Keratinocyte (primary cell): ENCODE measurements at regions not wholly inside any gene's neighbourhood (a gene's known extent, or its start where the extent isn't known, plus 50 kb on each side); places are given as distances from the start of the nearest gene placed in this dataset.

ENCODE experiments used
- DNase-seq: peaks from one replicate; pipeline ENCODE4 v3.0.0-alpha.2; 2011; ENCODE audit warnings: low read depth, missing footprints, low spot score
- FAIRE-seq: peaks from 2 replicates; lab custom pipeline; 2011; peaks lifted over from hg19 to GRCh38; lab: Jason Lieb, UNC
- H2AFZ ChIP-seq: 2 replicates; pipeline ENCODE4 v1.6.0; 2012; ENCODE audit warnings: low read length, control low read depth, inconsistent platforms; ENCODE audit not compliant: control insufficient read depth
- H3K27ac ChIP-seq: 2 replicates; pipeline ENCODE4 v1.5.1; 2011; ENCODE audit warnings: low read length; ENCODE audit not compliant: control insufficient read depth, insufficient read depth
- H3K27me3 ChIP-seq: 3 replicates; pipeline ENCODE4 v1.6.0; 2011; ENCODE audit warnings: low read length; ENCODE audit not compliant: control insufficient read depth, insufficient read depth; ENCODE audit errors: extremely low read depth
- H3K36me3 ChIP-seq, 2 experiments: 2 replicates in 1 of 2; 3 replicates in 1 of 2; pipeline ENCODE4 v1.5.1; 2011; ENCODE audit warnings: low read length in 2 of 2, mild to moderate bottlenecking in 1 of 2; ENCODE audit not compliant: control insufficient read depth in 2 of 2, insufficient read depth in 2 of 2; ENCODE audit errors: extremely low read depth in 1 of 2
- H3K4me1 ChIP-seq: 3 replicates; pipeline ENCODE4 v1.5.1; 2011; ENCODE audit warnings: low read length; ENCODE audit not compliant: control insufficient read depth, insufficient read depth; ENCODE audit errors: extremely low read depth
- H3K4me2 ChIP-seq: 3 replicates; pipeline ENCODE4 v1.6.0; 2011; ENCODE audit warnings: low read depth, low read length; ENCODE audit not compliant: control insufficient read depth, insufficient read depth; ENCODE audit errors: extremely low read depth
- H3K4me3 ChIP-seq, 3 experiments: fragments of 200-600 bp in 1 of 3; sonication (generic) in 1 of 3; 2 replicates in 2 of 3; 3 replicates in 1 of 3; pipeline ENCODE4 v1.5.1; 2011 to 2016; ENCODE audit warnings: low read length in 3 of 3, mild to moderate bottlenecking in 3 of 3, control low read depth in 2 of 3, inconsistent platforms in 1 of 3, low read depth in 1 of 3, mixed read lengths in 1 of 3, mixed run types in 1 of 3, moderate library complexity in 1 of 3; ENCODE audit not compliant: control insufficient read depth in 2 of 3, insufficient read depth in 2 of 3; ENCODE audit errors: extremely low read depth in 1 of 3
- H3K79me2 ChIP-seq: 2 replicates; pipeline ENCODE4 v1.6.0; 2012; ENCODE audit warnings: low read length; ENCODE audit not compliant: control insufficient read depth, insufficient read depth
- H3K9ac ChIP-seq: 3 replicates; pipeline ENCODE4 v1.6.0; 2011; ENCODE audit warnings: low read length; ENCODE audit not compliant: control insufficient read depth, insufficient read depth; ENCODE audit errors: extremely low read depth
- H3K9me1 ChIP-seq: 3 replicates; pipeline ENCODE4 v1.6.0; 2011; ENCODE audit warnings: low read length; ENCODE audit not compliant: control insufficient read depth, insufficient read depth; ENCODE audit errors: extremely low read depth
- H3K9me3 ChIP-seq: 2 replicates; pipeline ENCODE4 v1.5.1; 2012; ENCODE audit warnings: low read depth, low read length; ENCODE audit not compliant: control insufficient read depth
- H4K20me1 ChIP-seq: 3 replicates; pipeline ENCODE4 v1.6.0; 2011; ENCODE audit warnings: low read length; ENCODE audit not compliant: control insufficient read depth, insufficient read depth; ENCODE audit errors: extremely low read depth
- EZH2 ChIP-seq: IDR thresholded peaks from one replicate; pipeline ENCODE4 v1.6.1; 2012; ENCODE audit warnings: inconsistent platforms, mild to moderate bottlenecking, low read length, moderate library complexity
- dilution Hi-C: fragments of 300-500 bp; cut with MboI; formaldehyde crosslinking; loops from one replicate; pipeline ENCODE4 v1.7.0; 2020; ENCODE audit warnings: low sequenced_read_pairs; ENCODE audit not compliant: extremely low pct_ligation_motif_present
- TF ChIP-seq, protein P1 (sequence below), 3 experiments: IDR thresholded peaks in 1 of 3; conservative IDR thresholded peaks in 1 of 3; optimal IDR thresholded peaks in 1 of 3; 2 replicates in 2 of 3; 3 replicates in 1 of 3; pipeline versions ENCODE3 to v1.5.1; 2011; ENCODE audit warnings: low read length in 3 of 3, mild to moderate bottlenecking in 3 of 3, moderate library complexity in 2 of 3, control low read depth in 1 of 3, inconsistent platforms in 1 of 3; ENCODE audit not compliant: insufficient read depth in 2 of 3; ENCODE audit errors: extremely low read depth in 1 of 3

DNA sequence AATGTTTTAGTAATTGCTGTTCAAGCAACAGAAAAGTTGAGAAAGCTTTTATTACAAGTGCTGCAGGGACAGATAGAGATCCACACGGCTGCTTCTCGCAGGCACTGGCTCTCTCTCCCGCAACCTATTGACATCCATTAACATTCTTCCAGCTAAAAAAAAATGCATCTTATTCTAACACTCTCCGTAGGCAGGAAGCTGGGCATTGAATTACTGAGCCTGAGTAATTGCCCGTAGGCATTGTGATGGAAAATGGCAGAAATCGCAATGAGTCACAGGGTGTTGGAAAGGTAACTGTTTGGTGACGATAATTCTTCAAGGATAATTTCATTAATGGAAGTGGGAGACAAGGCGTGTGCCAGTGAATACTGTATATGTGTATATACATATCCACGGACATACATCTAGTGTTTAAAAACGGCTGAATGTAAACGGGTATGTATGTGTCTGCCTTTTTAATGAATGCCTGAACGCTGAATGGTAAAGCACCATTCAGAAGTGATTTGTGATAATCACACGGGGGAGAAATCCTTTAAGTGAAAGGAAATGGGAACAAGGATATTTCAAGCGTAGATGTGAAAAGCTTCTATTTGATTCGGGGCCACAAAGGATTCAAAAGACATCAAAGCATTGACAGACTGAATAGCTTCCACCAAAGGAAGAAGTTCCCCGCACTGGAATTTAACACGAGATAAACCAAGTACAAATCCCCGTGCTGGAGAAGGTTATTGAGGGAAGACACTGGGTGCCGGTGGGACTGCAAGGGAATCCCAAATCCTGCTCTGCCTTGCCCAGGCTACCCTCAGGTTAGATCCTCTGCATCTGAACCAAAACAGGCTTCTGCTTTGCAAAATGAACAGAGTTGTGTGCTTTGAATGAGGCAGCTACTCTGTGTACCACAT is 567.2 kb downstream of the NPHP4 start:
- Histone ChIP-seq H3K9me3 (no peaks in the 10 kb centered on the region), H3K79me2 (no peaks in the 10 kb centered on the region), H3K27me3 (peaks cover 9% of the 10 kb centered on the region), H3K4me2 (peak overlapping the region; percentile 53), H4K20me1 (no peaks in the 10 kb centered on the region), H3K4me3 (peak overlapping the region in 2 of 3 experiments; percentile 12 to 14), H3K4me1 (peaks cover 35% of the 10 kb centered on the region), H3K9me1 (no peaks in the 10 kb centered on the region), H3K27ac (peak overlapping the region; percentile 51), H2AFZ (peak overlapping the region; percentile 44), H3K9ac (no peak overlapping the region), H3K36me3 (no peaks in the 10 kb centered on the region)
- TF ChIP-seq EZH2 = no peak
- TF ChIP-seq, protein P1, sequence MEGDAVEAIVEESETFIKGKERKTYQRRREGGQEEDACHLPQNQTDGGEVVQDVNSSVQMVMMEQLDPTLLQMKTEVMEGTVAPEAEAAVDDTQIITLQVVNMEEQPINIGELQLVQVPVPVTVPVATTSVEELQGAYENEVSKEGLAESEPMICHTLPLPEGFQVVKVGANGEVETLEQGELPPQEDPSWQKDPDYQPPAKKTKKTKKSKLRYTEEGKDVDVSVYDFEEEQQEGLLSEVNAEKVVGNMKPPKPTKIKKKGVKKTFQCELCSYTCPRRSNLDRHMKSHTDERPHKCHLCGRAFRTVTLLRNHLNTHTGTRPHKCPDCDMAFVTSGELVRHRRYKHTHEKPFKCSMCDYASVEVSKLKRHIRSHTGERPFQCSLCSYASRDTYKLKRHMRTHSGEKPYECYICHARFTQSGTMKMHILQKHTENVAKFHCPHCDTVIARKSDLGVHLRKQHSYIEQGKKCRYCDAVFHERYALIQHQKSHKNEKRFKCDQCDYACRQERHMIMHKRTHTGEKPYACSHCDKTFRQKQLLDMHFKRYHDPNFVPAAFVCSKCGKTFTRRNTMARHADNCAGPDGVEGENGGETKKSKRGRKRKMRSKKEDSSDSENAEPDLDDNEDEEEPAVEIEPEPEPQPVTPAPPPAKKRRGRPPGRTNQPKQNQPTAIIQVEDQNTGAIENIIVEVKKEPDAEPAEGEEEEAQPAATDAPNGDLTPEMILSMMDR (optimal IDR thresholded peaks at IDR 0.05 in 1 of 3, IDR thresholded peaks at IDR 0.05 in 1 of 3, conservative IDR thresholded peaks at IDR 0.05 in 1 of 3; ENCODE audit: extremely low read depth in 1 of 3, insufficient read depth in 2 of 3, low read length in 3 of 3) = no peak
- peak; percentile 78 for FAIRE-seq
- dilution Hi-C loops = no loop called here
- DNase-seq = peak; percentile 66

DNA sequence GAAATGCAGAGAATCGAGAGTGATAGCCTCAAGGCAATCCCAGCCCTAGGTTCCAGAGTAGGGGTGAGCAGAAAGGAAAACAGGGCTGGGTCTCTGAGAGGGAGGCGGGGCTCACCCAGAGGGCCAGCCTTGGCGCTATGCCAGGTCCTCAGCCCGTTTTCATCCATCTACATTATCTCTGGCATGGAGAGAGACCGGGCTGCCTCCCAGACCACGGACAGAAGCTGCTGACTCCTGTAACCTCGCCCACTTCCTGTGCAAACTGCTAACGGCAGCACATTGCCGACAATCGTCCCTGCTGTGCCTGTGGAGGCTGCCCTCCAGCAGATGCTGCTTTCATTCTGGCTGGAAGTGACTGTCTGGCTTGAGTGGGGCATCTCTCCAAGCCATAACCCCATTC is 569.1 kb downstream of the NPHP4 start:
- no peak for DNase-seq
- no peaks in the 10 kb centered on the region for H3K79me2 ChIP-seq
- H3K4me2 ChIP-seq = no peak overlapping the region
- no peak overlapping the region for H2AFZ ChIP-seq
- TF ChIP-seq, protein P1 (optimal IDR thresholded peaks at IDR 0.05 in 1 of 3, IDR thresholded peaks at IDR 0.05 in 1 of 3, conservative IDR thresholded peaks at IDR 0.05 in 1 of 3; ENCODE audit: extremely low read depth in 1 of 3, insufficient read depth in 2 of 3, low read length in 3 of 3) = no peak
- no peak for TF ChIP-seq EZH2
- H3K27ac ChIP-seq = no peak overlapping the region
- H3K36me3 ChIP-seq = no peaks in the 10 kb centered on the region
- H3K4me1 ChIP-seq = peaks cover 35% of the 10 kb centered on the region
- no peaks in the 10 kb centered on the region for H3K9me1 ChIP-seq
- no peak overlapping the region for H3K9ac ChIP-seq
- FAIRE-seq = peak; percentile 76
- no peaks in the 10 kb centered on the region for H3K9me3 ChIP-seq
- no peak overlapping the region for H3K4me3 ChIP-seq
- dilution Hi-C loops = no loop called here
- H4K20me1 ChIP-seq = no peaks in the 10 kb centered on the region
- peaks cover 13% of the 10 kb centered on the region for H3K27me3 ChIP-seq
